ENCODE measurements at regions not wholly inside any gene's neighbourhood (a gene's known extent, or its start where the extent isn't known, plus 50 kb on each side); places are given as distances from the start of the nearest gene placed in this dataset.

GRCh38 chr11:30774496-30775232, 188.5 kb upstream of the MPPED2 start:
- peaks cover 0 to 14% (median 0%) of the 10 kb centered on the region in 5 donors for H3K4me1 ChIP-seq (ENCODE audit: control insufficient read depth in 5 of 5, insufficient read depth in 5 of 5, low read length in 5 of 5)
- no peaks in the 10 kb centered on the region for H3K9me3 ChIP-seq (ENCODE audit: control insufficient read depth in 5 of 5, low read length in 5 of 5)
- H3K27ac ChIP-seq (ENCODE audit: low read depth, low read length), result no peak overlapping the region
- no peaks in the 10 kb centered on the region for H3K36me3 ChIP-seq (ENCODE audit: control insufficient read depth in 5 of 5, insufficient read depth in 5 of 5, low read length in 5 of 5)
- no peak overlapping the region for H3K9ac ChIP-seq (ENCODE audit: low read length in 5 of 5)
- no peaks in the 10 kb centered on the region for H3K27me3 ChIP-seq (ENCODE audit: control insufficient read depth in 5 of 5, insufficient read depth in 4 of 5, low read length in 5 of 5)
- H3K4me3 ChIP-seq (ENCODE audit: low read depth in 1 of 5, low read length in 5 of 5), result peak overlapping the region in 3 of 5 donors; percentile 41 to 57 (median 57)

DNA sequence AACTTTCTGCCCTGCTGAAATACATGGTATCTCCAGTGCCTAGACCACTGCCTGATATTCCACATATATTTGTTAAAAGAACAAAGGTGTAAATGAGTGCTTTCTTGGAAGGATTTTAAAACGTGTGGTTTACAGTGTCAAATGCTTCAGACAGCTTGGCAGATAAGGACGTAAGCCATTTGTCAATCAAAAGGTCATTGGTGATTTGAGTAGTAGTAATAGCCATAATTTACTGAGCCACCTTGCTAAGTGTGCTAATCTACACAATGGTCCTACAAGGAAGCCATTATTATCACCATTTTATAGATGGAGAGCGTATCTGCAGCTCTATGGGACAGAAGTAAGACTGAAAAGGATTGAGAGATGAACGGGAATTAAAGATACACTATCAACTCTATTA, 186.8 kb upstream of the MPPED2 start:
- H3K36me3 ChIP-seq (ENCODE audit: control insufficient read depth in 5 of 5, insufficient read depth in 5 of 5, low read length in 5 of 5), result no peaks in the 10 kb centered on the region
- H3K4me3 ChIP-seq (ENCODE audit: low read depth in 1 of 5, low read length in 5 of 5), result no peak overlapping the region
- H3K27me3 ChIP-seq (ENCODE audit: control insufficient read depth in 5 of 5, insufficient read depth in 4 of 5, low read length in 5 of 5), result no peaks in the 10 kb centered on the region

GRCh38 chr11:30763951-30764350, 177.8 kb upstream of the MPPED2 start:
- Histone ChIP-seq H3K27me3 (ENCODE audit: control insufficient read depth in 5 of 5, insufficient read depth in 4 of 5, low read length in 5 of 5) (no peaks in the 10 kb centered on the region), H3K4me3 (ENCODE audit: low read depth in 1 of 5, low read length in 5 of 5) (no peak overlapping the region), H3K27ac (ENCODE audit: low read depth, low read length) (no peak overlapping the region), H3K9me3 (ENCODE audit: control insufficient read depth in 5 of 5, low read length in 5 of 5) (peaks cover 2 to 12% (median 4%) of the 10 kb centered on the region in 5 donors), H3K36me3 (ENCODE audit: control insufficient read depth in 5 of 5, insufficient read depth in 5 of 5, low read length in 5 of 5) (no peaks in the 10 kb centered on the region), H3K9ac (ENCODE audit: low read length in 5 of 5) (no peak overlapping the region), H3K4me1 (ENCODE audit: control insufficient read depth in 5 of 5, insufficient read depth in 5 of 5, low read length in 5 of 5) (no peaks in the 10 kb centered on the region)

More for the DNA sequence above, 186.8 kb upstream of the MPPED2 start:
- Histone ChIP-seq H3K9ac (ENCODE audit: low read length in 5 of 5) (no peak overlapping the region), H3K27ac (ENCODE audit: low read depth, low read length) (no peak overlapping the region), H3K4me1 (ENCODE audit: control insufficient read depth in 5 of 5, insufficient read depth in 5 of 5, low read length in 5 of 5) (peaks cover 0 to 14% (median 0%) of the 10 kb centered on the region in 5 donors), H3K9me3 (ENCODE audit: control insufficient read depth in 5 of 5, low read length in 5 of 5) (no peaks in the 10 kb centered on the region)

- Histone ChIP-seq H3K4me1 (ENCODE audit: control insufficient read depth in 5 of 5, insufficient read depth in 5 of 5, low read length in 5 of 5) (no peaks in the 10 kb centered on the region), H3K27ac (ENCODE audit: low read depth, low read length) (no peak overlapping the region), H3K27me3 (ENCODE audit: control insufficient read depth in 5 of 5, insufficient read depth in 4 of 5, low read length in 5 of 5) (no peaks in the 10 kb centered on the region), H3K36me3 (ENCODE audit: control insufficient read depth in 5 of 5, insufficient read depth in 5 of 5, low read length in 5 of 5) (no peaks in the 10 kb centered on the region), H3K9me3 (ENCODE audit: control insufficient read depth in 5 of 5, low read length in 5 of 5) (peaks cover 2 to 12% (median 4%) of the 10 kb centered on the region in 5 donors), H3K9ac (ENCODE audit: low read length in 5 of 5) (no peak overlapping the region), H3K4me3 (ENCODE audit: low read depth in 1 of 5, low read length in 5 of 5) (no peak overlapping the region)
Measured at GRCh38 chr11:30762188-30762587, 176.0 kb upstream of the MPPED2 start.

GRCh38 chr11:30760345-30760744, 174.2 kb upstream of the MPPED2 start:
- Histone ChIP-seq H3K4me1 (ENCODE audit: control insufficient read depth in 5 of 5, insufficient read depth in 5 of 5, low read length in 5 of 5) (no peaks in the 10 kb centered on the region), H3K4me3 (ENCODE audit: low read depth in 1 of 5, low read length in 5 of 5) (no peak overlapping the region), H3K27ac (ENCODE audit: low read depth, low read length) (no peak overlapping the region)

GRCh38 chr11:30758946-30759504, 172.9 kb upstream of the MPPED2 start:
- H3K27ac ChIP-seq (ENCODE audit: low read depth, low read length), result no peak overlapping the region
- peaks cover 2 to 12% (median 4%) of the 10 kb centered on the region in 5 donors for H3K9me3 ChIP-seq (ENCODE audit: control insufficient read depth in 5 of 5, low read length in 5 of 5)
- no peaks in the 10 kb centered on the region for H3K27me3 ChIP-seq (ENCODE audit: control insufficient read depth in 5 of 5, insufficient read depth in 4 of 5, low read length in 5 of 5)
- H3K4me3 ChIP-seq (ENCODE audit: low read depth in 1 of 5, low read length in 5 of 5), result no peak overlapping the region
- no peak overlapping the region for H3K9ac ChIP-seq (ENCODE audit: low read length in 5 of 5)
- no peaks in the 10 kb centered on the region for H3K36me3 ChIP-seq (ENCODE audit: control insufficient read depth in 5 of 5, insufficient read depth in 5 of 5, low read length in 5 of 5)
- H3K4me1 ChIP-seq (ENCODE audit: control insufficient read depth in 5 of 5, insufficient read depth in 5 of 5, low read length in 5 of 5), result no peaks in the 10 kb centered on the region

More at GRCh38 chr11:30760345-30760744, 174.2 kb upstream of the MPPED2 start:
- H3K36me3 ChIP-seq (ENCODE audit: control insufficient read depth in 5 of 5, insufficient read depth in 5 of 5, low read length in 5 of 5), result no peaks in the 10 kb centered on the region
- H3K9me3 ChIP-seq (ENCODE audit: control insufficient read depth in 5 of 5, low read length in 5 of 5), result peaks cover 2 to 12% (median 4%) of the 10 kb centered on the region in 5 donors
- H3K9ac ChIP-seq (ENCODE audit: low read length in 5 of 5), result no peak overlapping the region
- no peaks in the 10 kb centered on the region for H3K27me3 ChIP-seq (ENCODE audit: control insufficient read depth in 5 of 5, insufficient read depth in 4 of 5, low read length in 5 of 5)

DNA sequence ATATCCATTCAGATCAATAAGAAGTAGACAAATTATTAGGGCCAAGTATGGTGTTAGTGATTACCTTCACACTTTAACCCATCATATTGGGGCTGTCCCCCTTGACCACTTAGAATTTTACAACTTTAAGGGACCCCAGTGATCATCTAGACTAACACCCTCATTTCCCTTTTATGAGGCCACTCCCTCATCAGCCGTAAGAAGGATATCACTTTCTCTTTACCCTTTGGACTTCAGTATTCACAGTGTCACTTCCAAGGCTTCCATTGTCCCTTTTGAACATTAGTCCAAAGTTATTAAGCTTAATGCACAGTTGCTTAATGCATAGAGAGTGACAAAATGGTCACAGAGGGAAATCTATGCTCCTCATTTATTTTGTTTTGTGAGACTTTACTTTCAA, 172.4 kb upstream of the MPPED2 start:
- Histone ChIP-seq H3K9me3 (ENCODE audit: control insufficient read depth in 5 of 5, low read length in 5 of 5) (peaks cover 2 to 12% (median 5%) of the 10 kb centered on the region in 5 donors), H3K27me3 (ENCODE audit: control insufficient read depth in 5 of 5, insufficient read depth in 4 of 5, low read length in 5 of 5) (no peaks in the 10 kb centered on the region), H3K4me1 (ENCODE audit: control insufficient read depth in 5 of 5, insufficient read depth in 5 of 5, low read length in 5 of 5) (no peaks in the 10 kb centered on the region), H3K4me3 (ENCODE audit: low read depth in 1 of 5, low read length in 5 of 5) (no peak overlapping the region), H3K36me3 (ENCODE audit: control insufficient read depth in 5 of 5, insufficient read depth in 5 of 5, low read length in 5 of 5) (no peaks in the 10 kb centered on the region), H3K9ac (ENCODE audit: low read length in 5 of 5) (no peak overlapping the region), H3K27ac (ENCODE audit: low read depth, low read length) (no peak overlapping the region)

- H3K4me1 ChIP-seq (ENCODE audit: control insufficient read depth in 5 of 5, insufficient read depth in 5 of 5, low read length in 5 of 5), result no peaks in the 10 kb centered on the region
Measured at GRCh38 chr11:30758012-30758411, 171.9 kb upstream of the MPPED2 start.

DNA sequence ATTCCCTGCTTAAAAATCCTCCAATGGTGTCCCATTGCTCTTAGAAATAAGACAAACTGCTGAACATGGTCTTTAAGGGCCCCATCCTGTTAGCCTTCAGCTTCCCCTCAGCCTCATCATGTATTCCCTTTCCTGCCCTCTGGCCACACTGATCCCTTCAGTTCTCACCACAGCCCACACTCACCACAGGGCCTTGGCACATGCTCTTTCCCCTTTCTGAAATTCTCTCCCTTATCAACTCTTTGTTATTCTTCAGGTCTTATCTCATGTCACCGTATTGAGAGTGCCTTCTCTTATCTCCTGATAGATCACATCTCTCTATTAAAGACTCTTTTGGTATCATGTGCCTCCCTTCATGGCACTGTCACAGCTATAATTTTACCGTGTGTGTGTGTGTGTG, 167.8 kb upstream of the MPPED2 start:
- Histone ChIP-seq H3K27me3 (ENCODE audit: control insufficient read depth in 5 of 5, insufficient read depth in 4 of 5, low read length in 5 of 5) (no peaks in the 10 kb centered on the region), H3K4me3 (ENCODE audit: low read depth in 1 of 5, low read length in 5 of 5) (no peak overlapping the region), H3K9ac (ENCODE audit: low read length in 5 of 5) (no peak overlapping the region), H3K9me3 (ENCODE audit: control insufficient read depth in 5 of 5, low read length in 5 of 5) (peaks cover 0 to 2% (median 0%) of the 10 kb centered on the region in 5 donors), H3K4me1 (ENCODE audit: control insufficient read depth in 5 of 5, insufficient read depth in 5 of 5, low read length in 5 of 5) (no peaks in the 10 kb centered on the region), H3K36me3 (ENCODE audit: control insufficient read depth in 5 of 5, insufficient read depth in 5 of 5, low read length in 5 of 5) (no peaks in the 10 kb centered on the region), H3K27ac (ENCODE audit: low read depth, low read length) (no peak overlapping the region)

More at GRCh38 chr11:30758012-30758411, 171.9 kb upstream of the MPPED2 start:
- Histone ChIP-seq H3K36me3 (ENCODE audit: control insufficient read depth in 5 of 5, insufficient read depth in 5 of 5, low read length in 5 of 5) (no peaks in the 10 kb centered on the region), H3K9ac (ENCODE audit: low read length in 5 of 5) (no peak overlapping the region), H3K27me3 (ENCODE audit: control insufficient read depth in 5 of 5, insufficient read depth in 4 of 5, low read length in 5 of 5) (no peaks in the 10 kb centered on the region), H3K4me3 (ENCODE audit: low read depth in 1 of 5, low read length in 5 of 5) (no peak overlapping the region), H3K9me3 (ENCODE audit: control insufficient read depth in 5 of 5, low read length in 5 of 5) (peaks cover 2 to 8% (median 5%) of the 10 kb centered on the region in 5 donors), H3K27ac (ENCODE audit: low read depth, low read length) (no peak overlapping the region)

DNA sequence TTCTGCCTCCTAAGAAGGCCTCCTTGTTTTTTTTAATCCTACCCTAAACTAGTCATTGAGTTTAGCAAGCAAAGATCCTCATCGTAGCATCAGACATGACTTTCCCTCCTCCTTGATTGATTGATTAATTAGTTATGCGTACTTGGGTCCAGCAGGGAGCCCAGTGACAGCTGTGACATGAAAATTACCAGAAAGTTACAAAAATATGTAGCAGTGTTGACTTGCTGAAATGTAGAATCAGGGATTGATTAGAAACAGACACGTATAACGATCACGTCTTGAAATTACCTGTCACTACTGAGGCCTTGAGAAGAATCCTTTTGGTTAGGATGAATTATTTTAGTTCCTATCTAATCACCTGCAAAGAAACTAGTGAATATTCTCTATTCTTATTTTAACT, 167.4 kb upstream of the MPPED2 start:
- Histone ChIP-seq H3K9me3 (ENCODE audit: control insufficient read depth in 5 of 5, low read length in 5 of 5) (peaks cover 0 to 2% (median 0%) of the 10 kb centered on the region in 5 donors), H3K27me3 (ENCODE audit: control insufficient read depth in 5 of 5, insufficient read depth in 4 of 5, low read length in 5 of 5) (no peaks in the 10 kb centered on the region), H3K9ac (ENCODE audit: low read length in 5 of 5) (no peak overlapping the region), H3K36me3 (ENCODE audit: control insufficient read depth in 5 of 5, insufficient read depth in 5 of 5, low read length in 5 of 5) (no peaks in the 10 kb centered on the region), H3K4me3 (ENCODE audit: low read depth in 1 of 5, low read length in 5 of 5) (no peak overlapping the region), H3K27ac (ENCODE audit: low read depth, low read length) (no peak overlapping the region), H3K4me1 (ENCODE audit: control insufficient read depth in 5 of 5, insufficient read depth in 5 of 5, low read length in 5 of 5) (no peaks in the 10 kb centered on the region)
